HuH-7 (cell line): ENCODE measurements at regions not wholly inside any gene's neighbourhood (a gene's known extent, or its start where the extent isn't known, plus 50 kb on each side); places are given as distances from the start of the nearest gene placed in this dataset.
A peak's percentile ranks its signal among the peaks of the same experiment; 100 is the strongest.

ENCODE experiments used
- DNase-seq: peaks from one replicate; pipeline ENCODE4 v3.0.0; 2011; ENCODE audit warnings: low spot score

- no peak for DNase-seq
These were observed 251.4 kb upstream of the ROPN1 start for GRCh38 chr3:124243177-124243859.

DNA sequence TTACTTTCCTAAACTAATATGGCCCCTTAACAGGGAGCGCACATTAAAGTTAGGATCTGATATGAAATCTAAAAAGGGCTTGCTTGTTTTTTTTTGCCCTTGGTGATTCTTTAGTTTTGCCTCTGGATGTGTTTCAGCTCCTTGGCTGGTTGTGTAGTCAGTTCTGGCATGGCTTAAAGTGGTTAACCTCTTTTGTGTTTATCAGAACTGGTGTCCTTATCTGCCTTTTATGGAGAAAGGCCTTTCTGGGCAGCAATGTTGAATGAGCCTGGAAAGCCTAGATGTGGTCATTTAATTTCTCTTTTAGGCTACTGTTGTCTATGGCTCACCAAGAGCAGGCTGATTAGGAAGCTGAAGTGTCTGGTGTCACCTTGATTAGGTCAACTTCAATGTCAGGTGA is 254.5 kb upstream of the ROPN1 start:
- DNase-seq: no peak

DNA sequence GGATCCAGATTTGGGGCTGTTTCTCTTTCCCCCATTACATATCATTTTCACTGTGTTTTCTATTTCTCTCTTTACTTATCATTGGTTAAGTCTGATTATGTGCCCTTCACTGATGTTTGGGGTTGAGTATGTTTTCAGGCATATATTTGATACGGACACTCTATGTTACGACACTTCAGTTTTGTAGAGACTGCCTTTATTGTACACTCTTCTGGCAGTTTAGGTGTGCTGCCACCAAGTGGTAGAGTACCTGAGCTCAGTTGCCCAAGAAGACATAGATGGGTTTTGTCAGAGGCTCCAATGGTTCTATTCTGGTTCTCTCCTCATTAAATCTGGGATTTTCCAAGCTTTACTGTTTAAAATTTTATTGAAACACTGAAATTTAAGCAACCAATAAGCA is 255.0 kb upstream of the ROPN1 start:
- peak; percentile 37 for DNase-seq

DNA sequence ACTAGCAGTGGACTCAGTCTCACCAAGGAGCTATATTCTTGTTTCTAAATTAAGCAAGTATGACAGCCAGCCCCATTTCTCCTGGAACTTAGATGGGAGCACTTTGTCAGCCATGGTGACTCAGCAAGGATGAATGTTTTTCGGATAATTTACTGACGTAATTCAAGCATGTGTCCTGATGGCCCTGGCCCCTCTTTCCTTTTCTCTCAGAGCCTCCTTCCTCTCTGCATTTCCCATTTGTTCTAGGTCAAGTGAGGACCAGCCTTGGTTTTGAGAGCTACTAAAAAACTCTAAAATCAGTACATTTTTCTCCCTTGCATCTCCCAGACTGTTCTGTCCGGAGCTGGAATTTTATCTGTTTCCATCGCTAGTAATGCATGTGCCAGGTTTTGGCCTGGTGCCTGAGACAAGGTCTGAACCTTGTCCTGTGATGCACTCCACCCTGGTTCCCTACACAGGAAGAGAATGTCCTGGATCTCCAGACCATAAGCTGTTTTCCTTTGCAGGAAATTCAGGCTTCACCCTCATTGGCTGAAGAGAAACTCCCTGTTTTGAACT is 256.6 kb upstream of the ROPN1 start:
- DNase-seq: no peak

GRCh38 chr3:124249038-124249437 is 257.1 kb upstream of the ROPN1 start:
- no peak for DNase-seq

- DNase-seq: no peak
These were observed 258.1 kb upstream of the ROPN1 start for GRCh38 chr3:124250053-124250452.

DNA sequence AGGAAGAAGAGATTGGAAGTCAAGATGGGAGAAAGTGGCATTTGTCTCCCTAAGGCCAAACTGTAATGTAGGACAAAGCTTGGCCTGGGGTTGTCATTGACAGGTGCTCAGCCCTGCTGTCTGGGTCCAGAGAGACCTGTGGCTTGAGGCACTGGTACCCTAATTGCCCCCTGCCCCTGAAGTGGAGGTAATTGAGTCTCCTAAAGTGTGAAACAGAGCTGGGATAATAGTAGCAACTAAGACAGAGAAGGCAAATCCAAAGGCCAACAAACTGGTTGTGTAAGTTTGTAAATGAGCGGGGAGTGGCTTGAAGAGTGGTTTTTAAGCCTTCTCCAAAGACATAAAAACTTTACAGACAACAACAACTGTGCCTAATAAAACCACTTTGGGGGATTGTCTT is 264.2 kb upstream of the ROPN1 start:
- no peak for DNase-seq

DNA sequence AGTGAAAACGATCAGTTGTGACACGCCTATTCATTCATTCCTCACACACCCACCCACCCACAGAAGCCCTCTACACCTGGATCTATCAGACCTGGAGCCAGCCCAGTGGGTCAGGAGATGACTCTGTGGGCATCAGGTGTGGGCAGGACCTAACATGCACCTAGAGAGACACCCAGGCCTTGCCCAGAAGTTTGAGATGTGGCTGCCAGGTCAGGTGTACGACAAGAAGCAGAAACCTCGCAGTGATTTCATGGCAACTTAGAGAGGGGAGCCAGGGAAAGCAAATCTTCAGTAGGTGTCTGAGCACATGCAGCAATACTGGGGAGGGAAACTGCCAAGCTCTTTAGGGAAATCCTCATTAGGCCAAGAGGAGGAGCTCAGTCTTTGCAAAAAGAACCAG is 264.7 kb upstream of the ROPN1 start:
- no peak for DNase-seq

GRCh38 chr3:124257336-124257864 is 265.5 kb upstream of the ROPN1 start:
- no peak for DNase-seq

DNA sequence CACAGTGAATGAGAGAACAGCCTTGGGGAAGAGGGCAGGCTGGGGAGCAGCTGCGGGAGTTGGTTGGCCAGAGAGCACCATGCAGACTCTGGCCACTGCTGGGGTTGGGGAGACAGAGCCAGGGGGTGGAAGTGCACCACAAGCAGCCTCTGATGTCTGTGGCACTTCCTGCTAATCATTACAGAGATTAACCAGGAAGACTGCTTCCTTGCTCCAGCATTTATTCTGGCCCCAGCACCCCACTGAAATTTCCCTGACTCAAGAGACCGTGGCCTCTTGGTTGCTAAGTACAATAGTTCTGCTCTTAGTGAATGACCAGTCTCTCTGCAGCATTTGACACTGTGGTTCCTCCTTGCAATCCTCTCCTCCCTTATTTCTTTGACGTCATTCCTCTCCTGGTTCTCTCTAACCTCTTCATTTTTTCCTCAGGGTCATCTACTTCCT is 266.2 kb upstream of the ROPN1 start:
- DNase-seq: no peak

DNA sequence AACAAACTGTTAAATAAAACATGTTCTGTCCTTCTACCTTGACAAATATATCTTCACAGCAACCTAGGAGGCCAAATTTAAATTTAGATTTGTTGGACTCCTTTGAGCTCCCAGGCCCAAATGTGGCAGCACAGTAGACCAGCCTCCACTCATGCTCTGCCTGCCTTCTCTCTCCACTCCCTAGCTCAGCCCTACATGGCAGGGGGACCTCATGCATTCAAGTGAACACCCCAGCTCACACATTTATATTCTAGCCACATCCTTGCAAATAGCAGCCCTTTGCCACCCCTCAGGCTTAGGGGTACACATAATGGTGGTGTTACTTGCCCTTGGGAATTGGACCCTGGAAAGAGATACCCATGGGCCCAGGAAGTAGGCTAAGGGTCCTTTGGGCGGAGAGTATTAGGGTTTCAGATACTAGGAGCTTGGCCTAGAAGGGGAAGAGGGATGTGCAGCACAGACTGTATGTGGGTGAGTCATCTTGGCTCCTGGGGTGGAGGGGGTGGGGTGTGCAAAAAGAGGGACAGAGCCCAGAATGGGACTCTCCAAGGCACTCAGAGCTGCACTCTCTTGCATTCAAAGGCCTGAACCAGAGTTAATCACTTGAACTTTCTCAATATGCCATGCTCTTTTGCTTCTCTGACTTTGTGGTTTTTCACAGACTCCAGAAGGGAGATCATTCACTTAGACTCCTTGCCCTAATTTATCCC is 268.4 kb upstream of the ROPN1 start:
- no peak for DNase-seq

- DNase-seq: no peak
These were observed 269.4 kb upstream of the ROPN1 start for GRCh38 chr3:124261306-124261705.

DNA sequence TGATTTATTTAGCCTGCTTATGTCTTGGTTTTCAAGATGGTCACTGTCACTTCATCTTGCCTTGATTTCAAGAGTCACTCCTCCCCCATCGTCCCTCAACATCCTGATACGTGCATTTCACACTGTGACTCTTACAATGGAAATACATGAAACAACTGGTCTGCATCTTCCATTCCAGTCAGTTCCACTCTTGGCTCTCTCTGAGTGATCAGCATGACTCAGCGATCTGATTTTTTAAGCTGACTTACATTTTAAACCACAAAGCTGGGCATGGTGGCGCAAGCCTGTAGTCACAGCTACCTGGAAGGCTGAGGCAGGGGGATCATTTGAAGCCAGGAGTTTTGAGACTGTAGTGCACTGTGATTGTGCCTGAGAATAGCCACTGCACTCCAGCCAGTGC is 271.2 kb upstream of the ROPN1 start:
- DNase-seq: no peak

DNA sequence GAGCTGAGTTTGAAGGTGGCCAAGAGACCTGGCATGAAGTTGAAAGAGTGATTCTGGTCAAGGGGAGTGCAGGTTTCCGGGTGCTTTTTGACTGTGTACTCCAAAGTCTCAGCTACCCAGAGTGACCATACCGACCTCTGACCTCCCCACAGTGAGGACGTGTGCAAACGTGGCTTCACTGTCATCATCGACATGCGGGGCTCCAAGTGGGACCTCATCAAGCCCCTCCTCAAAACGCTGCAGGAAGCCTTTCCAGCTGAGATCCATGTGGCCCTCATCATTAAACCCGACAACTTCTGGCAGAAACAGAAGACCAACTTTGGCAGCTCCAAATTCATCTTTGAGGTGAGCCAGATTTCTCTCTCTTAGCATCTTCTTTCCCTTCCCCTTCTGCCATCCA is 272.4 kb upstream of the ROPN1 start:
- no peak for DNase-seq

DNA sequence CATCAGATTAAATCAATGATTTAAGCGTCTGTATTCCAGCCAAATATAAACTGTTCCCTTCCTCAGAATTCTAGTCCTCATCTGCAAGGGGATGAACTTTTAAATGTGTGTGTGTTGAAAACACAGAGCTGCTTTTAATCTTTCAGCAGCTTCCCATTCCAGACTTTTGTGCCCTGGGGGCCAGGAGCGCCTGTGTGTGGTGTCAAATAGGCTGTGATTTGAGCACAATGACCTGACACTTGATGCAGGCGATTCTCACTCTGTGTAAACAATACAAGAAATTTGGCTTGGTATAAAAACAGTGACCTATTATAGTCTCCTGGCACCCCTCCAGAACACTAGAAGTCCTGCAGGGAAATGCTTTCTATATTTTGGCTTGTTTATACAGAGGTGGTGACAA is 274.6 kb upstream of the ROPN1 start:
- no peak for DNase-seq

GRCh38 chr3:124267406-124267805 is 275.5 kb upstream of the ROPN1 start:
- DNase-seq: no peak

- no peak for DNase-seq
These were observed 276.4 kb upstream of the ROPN1 start for GRCh38 chr3:124268355-124268754.

GRCh38 chr3:124269619-124270018 is 277.7 kb upstream of the ROPN1 start:
- no peak for DNase-seq

DNA sequence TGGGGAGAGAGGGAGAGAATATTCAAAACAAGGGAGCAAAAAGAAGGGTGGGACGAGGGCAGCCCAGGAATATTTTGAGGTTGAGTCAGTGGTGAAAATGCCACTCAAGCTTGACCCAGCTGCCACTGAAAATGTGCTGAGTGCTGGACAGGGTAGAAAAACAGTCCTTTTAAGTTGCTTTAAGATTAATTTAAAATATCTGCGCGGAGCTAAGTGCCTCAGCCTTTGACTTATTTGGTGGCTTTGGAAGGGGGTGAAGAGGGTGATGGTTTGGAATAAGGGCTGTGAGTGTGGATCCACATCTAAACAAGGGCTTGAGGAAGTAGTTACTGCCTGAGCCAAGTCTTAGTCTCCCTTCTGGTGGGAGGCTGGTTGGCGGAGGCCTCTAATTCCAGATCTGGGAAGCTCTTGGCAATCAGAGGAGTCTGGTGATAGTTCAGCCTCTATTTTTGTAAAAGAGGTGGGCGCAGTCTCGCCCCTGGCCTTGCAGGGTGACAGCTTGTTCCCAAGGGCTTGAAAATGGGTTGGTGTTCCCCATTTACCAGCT is 280.8 kb upstream of the ROPN1 start:
- DNase-seq: no peak

- DNase-seq: no peak
These were observed 281.7 kb upstream of the ROPN1 start for GRCh38 chr3:124273651-124274050.

DNA sequence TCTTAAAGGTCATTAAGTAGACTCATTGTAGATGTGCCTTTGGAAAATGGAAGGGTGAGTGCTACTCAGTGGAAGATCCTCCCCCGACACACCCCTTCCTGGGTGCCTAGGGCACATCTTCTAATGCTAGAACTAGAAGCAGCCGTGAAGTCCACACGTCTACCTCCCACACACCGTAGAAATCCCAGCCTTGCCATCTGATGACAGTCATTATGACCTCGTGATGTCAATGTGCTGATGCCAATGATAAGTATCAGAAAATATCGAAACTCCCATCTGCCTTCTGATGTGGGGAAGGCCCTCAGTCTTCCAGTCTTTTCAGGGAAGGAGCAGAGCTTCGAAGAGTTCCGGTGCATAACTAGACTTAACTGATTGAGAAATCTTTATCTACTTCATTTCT is 282.1 kb upstream of the ROPN1 start:
- no peak for DNase-seq

GRCh38 chr3:124275412-124275811 is 283.5 kb upstream of the ROPN1 start:
- no peak for DNase-seq

DNA sequence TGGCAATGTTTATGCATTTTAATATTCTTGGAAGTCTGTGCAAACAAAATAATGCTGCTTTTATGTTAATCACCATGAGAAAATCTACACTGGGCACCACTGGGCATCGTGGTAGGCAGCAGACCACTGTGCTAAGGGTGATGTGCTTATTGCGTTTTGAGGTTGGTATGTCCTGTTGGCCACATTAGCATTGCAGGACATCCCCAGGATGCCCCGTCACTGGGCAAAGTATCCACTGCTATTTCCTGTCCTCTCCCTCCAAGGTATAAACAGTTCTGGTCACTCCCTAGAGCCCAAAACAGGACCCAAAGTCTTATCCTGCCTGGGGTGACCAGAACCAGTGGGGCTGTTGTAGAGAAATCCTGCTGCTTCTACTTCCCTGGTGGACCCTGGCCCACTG is 284.2 kb upstream of the ROPN1 start:
- no peak for DNase-seq
